Adrenal gland (tissue), 5 donors: ENCODE measurements at regions not wholly inside any gene's neighbourhood (a gene's known extent, or its start where the extent isn't known, plus 50 kb on each side); places are given as distances from the start of the nearest gene placed in this dataset.

Experiments used
- POLR2A ChIP-seq, 2 donors: fragments of 450-650 bp; IDR thresholded peaks; one replicate each; pipeline ENCODE4 v1.6.1; 2017; ENCODE audit warnings: antibody characterized with exemption in 2 of 2, mild to moderate bottlenecking in 2 of 2, moderate library complexity in 1 of 2
- TF ChIP-seq, protein P1 (sequence below), 6 experiments: fragments of 450-650 bp in 4 of 6; fragments of 200-600 bp in 2 of 6; sonication (generic) in 1 of 6; IDR thresholded peaks; 1 replicate in 5 of 6; 2 replicates in 1 of 6; pipeline versions ENCODE4 v1.5.1 to v1.8.0; 2016 to 2021; ENCODE audit warnings: antibody characterized with exemption in 6 of 6, mild to moderate bottlenecking in 2 of 6, moderate library complexity in 1 of 6
- donor health status: DM: no; HTN: no; CAD: no.

DNA sequence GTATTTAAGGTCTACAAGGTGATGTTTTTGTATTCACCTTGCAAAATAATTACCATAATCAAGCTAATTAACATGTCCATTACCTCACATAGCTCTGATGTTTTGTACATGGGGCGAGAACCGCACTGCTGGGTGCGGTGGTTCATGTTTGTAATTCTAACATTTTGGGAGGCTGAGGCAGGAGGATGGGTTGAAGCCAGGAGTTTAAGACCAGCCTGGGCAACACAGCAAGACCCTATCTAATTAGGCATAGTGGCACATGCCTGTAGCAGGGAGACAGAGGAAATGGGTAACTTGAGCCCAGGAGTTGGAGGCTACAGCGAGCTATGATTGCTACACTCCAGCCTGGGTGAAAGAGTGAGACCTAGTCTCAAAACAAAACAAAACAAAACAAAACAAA, 248.2 kb upstream of the NSMCE3 start:
- TF ChIP-seq, protein P1, sequence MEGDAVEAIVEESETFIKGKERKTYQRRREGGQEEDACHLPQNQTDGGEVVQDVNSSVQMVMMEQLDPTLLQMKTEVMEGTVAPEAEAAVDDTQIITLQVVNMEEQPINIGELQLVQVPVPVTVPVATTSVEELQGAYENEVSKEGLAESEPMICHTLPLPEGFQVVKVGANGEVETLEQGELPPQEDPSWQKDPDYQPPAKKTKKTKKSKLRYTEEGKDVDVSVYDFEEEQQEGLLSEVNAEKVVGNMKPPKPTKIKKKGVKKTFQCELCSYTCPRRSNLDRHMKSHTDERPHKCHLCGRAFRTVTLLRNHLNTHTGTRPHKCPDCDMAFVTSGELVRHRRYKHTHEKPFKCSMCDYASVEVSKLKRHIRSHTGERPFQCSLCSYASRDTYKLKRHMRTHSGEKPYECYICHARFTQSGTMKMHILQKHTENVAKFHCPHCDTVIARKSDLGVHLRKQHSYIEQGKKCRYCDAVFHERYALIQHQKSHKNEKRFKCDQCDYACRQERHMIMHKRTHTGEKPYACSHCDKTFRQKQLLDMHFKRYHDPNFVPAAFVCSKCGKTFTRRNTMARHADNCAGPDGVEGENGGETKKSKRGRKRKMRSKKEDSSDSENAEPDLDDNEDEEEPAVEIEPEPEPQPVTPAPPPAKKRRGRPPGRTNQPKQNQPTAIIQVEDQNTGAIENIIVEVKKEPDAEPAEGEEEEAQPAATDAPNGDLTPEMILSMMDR (IDR thresholded peaks at IDR 0.05), result no peak
- TF ChIP-seq POLR2A (IDR thresholded peaks at IDR 0.05), result no peak
